ENCODE measurements at regions not wholly inside any gene's neighbourhood (a gene's known extent, or its start where the extent isn't known, plus 50 kb on each side); places are given as distances from the start of the nearest gene placed in this dataset.

DNA sequence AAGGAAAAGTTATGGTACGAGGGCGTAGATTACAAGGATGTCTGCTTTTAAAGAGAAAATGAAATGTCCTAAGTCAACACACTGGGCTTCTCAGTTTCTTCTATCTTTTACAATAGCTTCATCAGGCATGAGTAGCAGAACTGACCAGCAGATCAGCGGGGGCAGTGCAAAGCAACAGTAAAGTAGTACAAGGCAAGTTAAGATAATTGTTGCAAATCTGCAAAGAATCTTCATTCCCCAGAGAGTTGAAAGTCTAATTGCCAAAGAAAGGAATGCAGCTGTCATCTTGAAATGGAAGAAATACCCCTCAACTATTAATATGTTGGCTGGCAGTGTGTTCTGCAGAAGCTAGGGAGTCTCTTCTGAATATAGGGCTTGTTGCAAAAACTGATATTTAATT is 60.2 kb upstream of the SLC39A10 start:
- H3K27ac ChIP-seq = no peak overlapping the region
- no peak for TF ChIP-seq ZFX (IDR thresholded peaks at IDR 0.05; ENCODE audit: borderline replicate concordance)

DNA sequence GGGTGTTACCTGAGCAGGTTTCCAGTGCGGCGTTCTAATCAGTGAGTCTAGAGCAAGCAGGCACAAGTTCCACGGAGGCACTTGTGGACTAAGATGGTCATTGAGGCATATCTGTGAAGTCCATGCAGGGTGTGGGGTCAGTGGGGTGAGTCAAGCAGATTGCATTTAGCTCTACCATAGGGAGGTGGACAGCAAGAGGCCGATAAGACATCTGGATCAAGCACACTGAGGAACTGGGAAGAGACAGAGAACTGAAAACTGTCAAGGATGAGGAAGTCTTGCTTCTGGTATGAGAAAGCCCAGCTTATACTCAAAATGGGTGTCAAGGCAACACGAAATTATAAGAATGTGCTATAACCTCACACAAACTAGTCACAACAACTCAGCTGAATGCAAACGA is 61.2 kb upstream of the SLC39A10 start:
- H3K27ac ChIP-seq = no peak overlapping the region
- TF ChIP-seq, protein P1, sequence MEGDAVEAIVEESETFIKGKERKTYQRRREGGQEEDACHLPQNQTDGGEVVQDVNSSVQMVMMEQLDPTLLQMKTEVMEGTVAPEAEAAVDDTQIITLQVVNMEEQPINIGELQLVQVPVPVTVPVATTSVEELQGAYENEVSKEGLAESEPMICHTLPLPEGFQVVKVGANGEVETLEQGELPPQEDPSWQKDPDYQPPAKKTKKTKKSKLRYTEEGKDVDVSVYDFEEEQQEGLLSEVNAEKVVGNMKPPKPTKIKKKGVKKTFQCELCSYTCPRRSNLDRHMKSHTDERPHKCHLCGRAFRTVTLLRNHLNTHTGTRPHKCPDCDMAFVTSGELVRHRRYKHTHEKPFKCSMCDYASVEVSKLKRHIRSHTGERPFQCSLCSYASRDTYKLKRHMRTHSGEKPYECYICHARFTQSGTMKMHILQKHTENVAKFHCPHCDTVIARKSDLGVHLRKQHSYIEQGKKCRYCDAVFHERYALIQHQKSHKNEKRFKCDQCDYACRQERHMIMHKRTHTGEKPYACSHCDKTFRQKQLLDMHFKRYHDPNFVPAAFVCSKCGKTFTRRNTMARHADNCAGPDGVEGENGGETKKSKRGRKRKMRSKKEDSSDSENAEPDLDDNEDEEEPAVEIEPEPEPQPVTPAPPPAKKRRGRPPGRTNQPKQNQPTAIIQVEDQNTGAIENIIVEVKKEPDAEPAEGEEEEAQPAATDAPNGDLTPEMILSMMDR (IDR thresholded peaks at IDR 0.05) = no peak
- no peak for TF ChIP-seq ZFX (IDR thresholded peaks at IDR 0.05; ENCODE audit: borderline replicate concordance)

DNA sequence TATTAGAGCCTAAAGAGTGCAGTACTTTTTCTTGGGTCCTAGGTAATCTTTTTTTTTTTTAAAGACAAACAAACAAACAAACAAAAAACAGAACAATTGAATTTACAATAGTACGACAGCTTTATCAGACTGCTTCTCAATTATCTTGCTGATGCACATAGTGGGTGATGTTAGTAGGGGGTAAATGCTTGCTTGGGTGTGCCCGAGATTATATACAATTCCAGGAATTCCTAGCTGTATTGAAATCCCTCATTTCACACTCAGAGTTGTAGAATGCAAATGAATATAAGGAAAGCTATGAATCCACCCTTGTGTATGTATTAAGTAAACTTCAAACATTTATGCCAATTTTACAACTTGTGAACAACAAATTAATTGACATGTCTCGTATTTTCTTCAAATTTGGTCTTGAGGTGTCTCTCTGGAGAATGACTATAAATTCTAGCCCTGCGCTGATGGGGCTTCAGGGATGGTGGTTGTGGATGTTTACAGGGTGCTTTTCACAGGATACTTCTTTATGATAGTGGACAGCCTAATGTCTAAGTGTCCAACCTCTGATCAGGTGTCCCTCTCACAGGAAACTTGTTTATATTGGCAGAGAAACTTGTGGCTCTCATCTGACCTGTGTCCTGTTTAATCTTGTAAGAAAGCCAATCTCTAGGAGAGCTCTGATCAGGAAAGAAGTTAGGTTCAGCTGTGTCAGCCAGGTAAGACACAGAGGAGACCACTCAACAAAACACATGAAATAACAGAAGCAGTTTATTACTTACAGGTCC is 61.9 kb upstream of the SLC39A10 start:
- H3K27ac ChIP-seq = no peak overlapping the region
- TF ChIP-seq ZFX (IDR thresholded peaks at IDR 0.05; ENCODE audit: borderline replicate concordance) = no peak
- TF ChIP-seq, protein P1 (IDR thresholded peaks at IDR 0.05) = no peak

DNA sequence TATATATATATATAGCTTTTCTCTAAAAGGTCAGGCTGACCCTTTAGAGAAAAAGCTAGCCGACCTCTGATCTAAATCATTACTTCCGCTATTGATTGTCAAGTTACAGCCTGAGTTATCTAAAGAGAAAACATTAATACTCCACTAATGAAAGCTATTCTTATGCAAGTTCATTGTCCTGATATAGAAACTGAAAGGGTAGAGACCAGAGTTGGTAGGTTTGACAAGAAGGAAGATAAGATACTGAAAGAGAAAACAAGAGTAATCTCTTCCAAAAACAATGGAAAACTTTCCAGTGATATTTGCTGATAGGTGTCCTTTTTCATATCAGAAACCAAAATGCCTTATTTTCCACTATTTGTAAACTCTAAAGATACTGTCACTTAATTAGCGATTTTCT is 62.8 kb upstream of the SLC39A10 start:
- H3K27ac ChIP-seq = no peak overlapping the region
- TF ChIP-seq ZFX (IDR thresholded peaks at IDR 0.05; ENCODE audit: borderline replicate concordance) = no peak
- TF ChIP-seq, protein P1 (IDR thresholded peaks at IDR 0.05) = no peak

DNA sequence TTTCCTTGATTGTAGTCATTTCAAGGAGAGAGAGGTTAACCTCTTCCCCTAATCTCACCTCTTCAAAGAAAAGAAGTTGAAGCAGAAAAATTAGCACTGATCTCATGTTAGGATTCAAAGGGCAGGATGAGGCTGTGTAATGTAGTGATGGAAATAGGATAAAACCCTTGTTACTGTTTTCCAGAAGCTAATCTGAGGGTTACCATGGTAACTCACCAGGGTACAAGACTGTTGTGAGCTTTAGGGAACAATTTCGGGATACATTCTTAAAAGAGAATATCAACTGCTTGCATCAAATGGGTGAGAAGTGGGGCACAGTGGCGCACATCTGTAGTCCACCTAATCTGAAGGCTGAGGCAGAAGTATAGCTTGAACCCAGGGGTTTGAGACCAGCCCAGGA is 64.9 kb upstream of the SLC39A10 start:
- TF ChIP-seq, protein P1 (IDR thresholded peaks at IDR 0.05) = no peak
- TF ChIP-seq ZFX (IDR thresholded peaks at IDR 0.05; ENCODE audit: borderline replicate concordance) = no peak
- H3K27ac ChIP-seq = no peak overlapping the region

DNA sequence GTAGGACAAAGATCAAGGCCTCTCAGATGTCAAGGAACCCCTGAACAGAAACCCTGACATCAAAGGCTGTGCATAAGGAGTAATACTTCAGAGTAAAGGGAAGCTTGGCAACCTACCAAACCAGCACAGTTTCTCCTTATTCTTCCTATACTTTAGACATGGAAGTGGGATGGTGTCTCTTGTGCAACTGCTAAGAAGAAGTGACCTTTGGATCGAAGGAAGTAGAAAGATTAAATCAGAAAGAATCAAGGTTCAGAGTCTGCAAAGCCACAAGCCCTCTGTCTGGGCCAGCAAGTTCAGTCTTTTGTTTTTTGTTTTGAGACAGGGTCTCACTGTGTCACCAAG is 66.2 kb upstream of the SLC39A10 start:
- TF ChIP-seq ZFX (IDR thresholded peaks at IDR 0.05; ENCODE audit: borderline replicate concordance) = no peak
- TF ChIP-seq, protein P1 (IDR thresholded peaks at IDR 0.05) = no peak
- no peak overlapping the region for H3K27ac ChIP-seq

DNA sequence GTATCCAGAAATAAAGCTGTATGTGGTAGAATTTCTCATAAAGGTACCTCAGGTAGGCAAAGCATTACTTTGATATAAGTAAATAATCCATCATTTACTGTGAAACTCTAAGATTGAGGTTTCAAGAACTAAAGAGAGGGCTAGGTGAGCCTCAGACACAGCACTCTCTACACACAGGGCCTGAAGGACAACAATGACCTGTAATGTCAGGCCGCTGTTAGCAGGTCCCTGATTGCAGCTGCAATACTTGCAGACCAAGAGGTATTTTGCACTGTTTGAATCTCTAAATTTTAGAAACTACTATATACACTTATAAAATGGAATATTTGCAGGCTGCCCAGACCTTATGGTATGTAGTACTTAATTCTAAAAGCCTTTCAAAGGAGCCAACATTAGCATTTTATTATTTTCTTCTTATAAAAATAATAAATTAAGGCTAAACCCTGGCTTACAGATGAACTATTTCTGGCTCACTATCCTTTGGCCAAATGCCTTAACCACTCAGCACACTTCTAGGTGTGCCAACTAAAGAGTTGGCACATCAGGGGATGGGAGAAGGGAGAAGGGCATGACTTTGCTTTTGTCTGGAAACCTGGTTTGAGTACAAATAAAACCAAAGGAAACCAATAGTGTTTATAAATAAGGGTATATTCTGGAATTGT is 66.7 kb upstream of the SLC39A10 start:
- no peak overlapping the region for H3K27ac ChIP-seq
- no peak for TF ChIP-seq ZFX (IDR thresholded peaks at IDR 0.05; ENCODE audit: borderline replicate concordance)
- TF ChIP-seq, protein P1 (IDR thresholded peaks at IDR 0.05) = no peak

Measured in 22Rv1 (cell line).